ENCODE measurements at regions not wholly inside any gene's neighbourhood (a gene's known extent, or its start where the extent isn't known, plus 50 kb on each side); places are given as distances from the start of the nearest gene placed in this dataset.

DNA sequence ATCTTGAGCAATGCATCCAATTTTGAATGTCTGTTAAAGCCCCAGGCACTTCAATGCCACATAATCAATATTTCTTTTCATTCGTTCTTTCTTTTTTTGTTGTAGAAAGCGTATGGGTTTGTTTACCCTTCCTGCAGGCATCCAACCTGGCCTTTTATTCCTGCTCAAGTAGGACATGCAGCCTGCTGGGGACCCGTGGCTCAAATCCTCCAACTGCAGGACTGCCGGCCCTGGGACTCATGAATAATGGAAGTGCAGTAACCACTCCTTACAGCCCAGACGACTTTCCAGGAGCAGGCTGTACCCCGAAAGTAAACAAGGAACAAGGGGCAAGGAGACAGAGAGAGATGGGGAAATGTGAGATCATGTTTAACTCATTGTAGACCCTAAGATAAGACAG lies 126.4 kb downstream of the SALL1 start:
- no peaks in the 10 kb centered on the region for H3K79me2 ChIP-seq (ENCODE audit: low read length)
- TF ChIP-seq CTCF (IDR thresholded peaks at IDR 0.05; ENCODE audit: low read depth, low read length) = no peak
- TF ChIP-seq EZH2phosphoT487 (IDR thresholded peaks at IDR 0.05; ENCODE audit: low read depth) = no peak
- H3K9ac ChIP-seq (ENCODE audit: low read length) = no peak overlapping the region
- no peaks in the 10 kb centered on the region for H4K20me1 ChIP-seq (ENCODE audit: insufficient read depth, low read length)
- peaks cover 31% of the 10 kb centered on the region for H3K27me3 ChIP-seq (ENCODE audit: low read depth, low read length)
- H2AFZ ChIP-seq (ENCODE audit: low read depth, low read length) = no peak overlapping the region
- H3K4me2 ChIP-seq (ENCODE audit: low read length) = no peak overlapping the region
- H3K9me3 ChIP-seq (ENCODE audit: insufficient read depth, low read length) = no peaks in the 10 kb centered on the region
- H3K4me1 ChIP-seq (ENCODE audit: low read length) = no peaks in the 10 kb centered on the region
- no peak overlapping the region for H3K4me3 ChIP-seq (ENCODE audit: low read length)
- H3K27ac ChIP-seq (ENCODE audit: low read length) = no peak overlapping the region
- H3K36me3 ChIP-seq (replicated peaks; ENCODE audit: low read depth, low read length) = no peaks in the 10 kb centered on the region

DNA sequence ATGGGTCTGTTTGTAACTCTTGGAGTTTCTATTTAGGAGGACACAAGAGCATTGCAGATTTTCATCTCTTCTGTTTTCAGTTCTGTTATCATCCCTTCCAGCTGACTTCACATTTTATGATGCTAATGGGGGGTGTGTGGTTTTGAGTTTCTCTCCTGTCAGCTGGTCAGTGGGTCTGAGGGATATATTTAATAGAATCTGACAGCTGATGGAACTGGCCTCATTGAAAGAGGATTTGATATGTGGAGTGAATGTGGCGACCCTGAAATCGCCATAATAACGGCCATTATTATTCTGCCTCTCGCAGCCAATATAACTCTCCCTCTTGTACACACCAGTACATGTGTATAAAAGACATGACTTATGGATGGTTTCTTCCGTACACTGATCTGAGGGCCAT lies 128.1 kb downstream of the SALL1 start:
- no peaks in the 10 kb centered on the region for H3K4me1 ChIP-seq (ENCODE audit: low read length)
- H2AFZ ChIP-seq (ENCODE audit: low read depth, low read length) = no peak overlapping the region
- H3K36me3 ChIP-seq (replicated peaks; ENCODE audit: low read depth, low read length) = no peaks in the 10 kb centered on the region
- H3K79me2 ChIP-seq (ENCODE audit: low read length) = no peaks in the 10 kb centered on the region
- no peak overlapping the region for H3K9ac ChIP-seq (ENCODE audit: low read length)
- no peak overlapping the region for H3K4me2 ChIP-seq (ENCODE audit: low read length)
- no peak for TF ChIP-seq EZH2phosphoT487 (IDR thresholded peaks at IDR 0.05; ENCODE audit: low read depth)
- TF ChIP-seq CTCF (IDR thresholded peaks at IDR 0.05; ENCODE audit: low read depth, low read length) = no peak
- H3K27me3 ChIP-seq (ENCODE audit: low read depth, low read length) = peaks cover 41% of the 10 kb centered on the region
- H4K20me1 ChIP-seq (ENCODE audit: insufficient read depth, low read length) = no peaks in the 10 kb centered on the region
- H3K27ac ChIP-seq (ENCODE audit: low read length) = no peak overlapping the region
- H3K4me3 ChIP-seq (ENCODE audit: low read length) = no peak overlapping the region
- no peaks in the 10 kb centered on the region for H3K9me3 ChIP-seq (ENCODE audit: insufficient read depth, low read length)

- no peaks in the 10 kb centered on the region for H3K9me3 ChIP-seq (ENCODE audit: insufficient read depth, low read length)
- H3K79me2 ChIP-seq (ENCODE audit: low read length) = no peaks in the 10 kb centered on the region
- peaks cover 53% of the 10 kb centered on the region for H3K27me3 ChIP-seq (ENCODE audit: low read depth, low read length)
- no peak overlapping the region for H2AFZ ChIP-seq (ENCODE audit: low read depth, low read length)
- no peak overlapping the region for H3K9ac ChIP-seq (ENCODE audit: low read length)
- no peak overlapping the region for H3K4me3 ChIP-seq (ENCODE audit: low read length)
- H3K27ac ChIP-seq (ENCODE audit: low read length) = no peak overlapping the region
- H3K36me3 ChIP-seq (replicated peaks; ENCODE audit: low read depth, low read length) = no peaks in the 10 kb centered on the region
- no peaks in the 10 kb centered on the region for H4K20me1 ChIP-seq (ENCODE audit: insufficient read depth, low read length)
- no peaks in the 10 kb centered on the region for H3K4me1 ChIP-seq (ENCODE audit: low read length)
- no peak overlapping the region for H3K4me2 ChIP-seq (ENCODE audit: low read length)
- TF ChIP-seq EZH2phosphoT487 (IDR thresholded peaks at IDR 0.05; ENCODE audit: low read depth) (no peak), CTCF (IDR thresholded peaks at IDR 0.05; ENCODE audit: low read depth, low read length) (no peak)
Observed at GRCh38 chr16:51019617-51020016, 131.5 kb downstream of the SALL1 start.

- Histone ChIP-seq H4K20me1 (ENCODE audit: insufficient read depth, low read length) (no peaks in the 10 kb centered on the region), H3K9ac (ENCODE audit: low read length) (no peak overlapping the region), H3K36me3 (replicated peaks; ENCODE audit: low read depth, low read length) (no peaks in the 10 kb centered on the region), H3K9me3 (ENCODE audit: insufficient read depth, low read length) (no peaks in the 10 kb centered on the region), H3K4me2 (ENCODE audit: low read length) (no peak overlapping the region), H3K79me2 (ENCODE audit: low read length) (no peaks in the 10 kb centered on the region), H3K27ac (ENCODE audit: low read length) (no peak overlapping the region), H3K27me3 (ENCODE audit: low read depth, low read length) (peaks cover 46% of the 10 kb centered on the region), H3K4me3 (ENCODE audit: low read length) (no peak overlapping the region), H2AFZ (ENCODE audit: low read depth, low read length) (no peak overlapping the region), H3K4me1 (ENCODE audit: low read length) (no peaks in the 10 kb centered on the region)
- TF ChIP-seq EZH2phosphoT487 (IDR thresholded peaks at IDR 0.05; ENCODE audit: low read depth) = no peak
- no peak for TF ChIP-seq CTCF (IDR thresholded peaks at IDR 0.05; ENCODE audit: low read depth, low read length)
Observed at GRCh38 chr16:51017969-51018368, 133.1 kb downstream of the SALL1 start.
